CD4-positive, alpha-beta T cell treated with Interleukin-4 for 1 hour (primary cell): ENCODE measurements at regions not wholly inside any gene's neighbourhood (a gene's known extent, or its start where the extent isn't known, plus 50 kb on each side); places are given as distances from the start of the nearest gene placed in this dataset.

Experiments used
- DNase-seq, 2 donors: peaks; one replicate each; pipeline ENCODE4 v3.0.0-alpha.2; 2020 to 2022

DNA sequence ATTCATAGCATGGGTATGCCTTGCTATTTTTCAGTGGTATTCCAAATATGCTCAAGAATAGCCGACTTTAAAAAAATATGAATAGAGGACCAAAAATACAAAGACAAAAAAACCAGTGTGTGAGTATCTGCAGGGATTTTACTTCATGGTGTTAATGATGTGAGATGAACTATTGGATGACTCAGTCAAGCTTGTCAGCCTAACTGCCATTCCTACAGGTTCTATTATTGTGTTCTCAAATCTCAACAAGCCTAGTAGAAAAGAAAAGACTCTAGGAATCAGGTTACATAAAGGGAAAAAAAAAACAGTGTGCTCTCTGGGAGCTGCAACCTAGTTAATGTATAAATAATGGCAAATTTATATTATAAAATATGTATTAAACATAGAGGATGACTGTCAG is 588.4 kb upstream of the BTBD3 start:
- no peak for DNase-seq

DNA sequence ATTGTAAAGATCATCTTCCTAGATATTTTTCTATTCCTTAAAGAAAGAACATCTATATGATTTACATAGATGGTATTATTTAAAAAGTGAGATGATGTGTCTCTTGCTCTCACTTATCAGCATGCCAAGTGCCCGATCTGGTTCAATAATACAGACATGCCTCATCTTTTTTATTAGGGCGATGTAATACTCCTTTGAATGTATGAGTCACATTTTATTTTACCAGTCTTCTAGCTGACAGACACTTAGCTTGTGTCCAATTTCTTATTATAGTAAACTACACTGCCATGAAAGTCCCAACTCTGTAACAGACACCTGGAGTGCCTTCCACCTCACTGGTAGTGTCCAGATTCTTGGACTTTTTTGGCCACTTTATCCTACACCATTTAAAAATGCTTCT is 586.6 kb upstream of the BTBD3 start:
- DNase-seq: no peak

DNA sequence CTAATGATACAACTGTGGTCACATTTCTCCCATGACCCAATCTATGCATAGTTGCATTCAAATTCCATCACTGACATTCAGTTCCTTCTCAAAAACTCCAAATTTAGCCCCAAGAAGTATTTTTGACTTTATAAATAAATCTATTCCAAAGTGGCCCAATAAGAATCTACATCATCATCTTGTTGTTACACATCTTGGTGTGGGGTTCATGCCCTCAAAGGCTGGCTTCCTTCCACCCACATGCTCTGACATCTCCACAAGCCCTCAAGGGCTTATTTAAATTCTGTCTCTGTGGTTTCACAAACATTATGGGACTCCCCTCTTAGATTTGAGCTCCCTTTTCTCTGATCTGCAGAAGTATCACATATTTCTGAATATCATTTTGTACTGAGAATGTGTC is 585.3 kb upstream of the BTBD3 start:
- no peak for DNase-seq

DNA sequence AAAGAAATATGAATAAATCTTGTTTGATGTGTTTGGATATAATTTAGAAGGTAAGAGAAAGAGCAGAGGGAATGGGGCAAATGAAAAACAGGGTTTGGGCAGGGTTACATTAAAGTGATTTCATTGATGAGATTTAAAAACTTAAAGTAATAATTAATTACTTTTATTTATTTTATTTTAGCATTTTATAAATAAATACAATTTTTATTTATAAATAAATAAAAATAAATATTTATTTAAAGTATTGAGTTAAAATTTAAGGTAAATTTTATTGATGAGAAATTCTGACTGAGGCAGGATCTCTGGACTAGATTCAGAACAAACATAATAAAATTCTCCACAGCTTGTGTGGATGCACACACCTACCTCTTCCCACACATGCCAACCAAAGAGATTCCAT is 584.1 kb upstream of the BTBD3 start:
- DNase-seq: no peak

DNA sequence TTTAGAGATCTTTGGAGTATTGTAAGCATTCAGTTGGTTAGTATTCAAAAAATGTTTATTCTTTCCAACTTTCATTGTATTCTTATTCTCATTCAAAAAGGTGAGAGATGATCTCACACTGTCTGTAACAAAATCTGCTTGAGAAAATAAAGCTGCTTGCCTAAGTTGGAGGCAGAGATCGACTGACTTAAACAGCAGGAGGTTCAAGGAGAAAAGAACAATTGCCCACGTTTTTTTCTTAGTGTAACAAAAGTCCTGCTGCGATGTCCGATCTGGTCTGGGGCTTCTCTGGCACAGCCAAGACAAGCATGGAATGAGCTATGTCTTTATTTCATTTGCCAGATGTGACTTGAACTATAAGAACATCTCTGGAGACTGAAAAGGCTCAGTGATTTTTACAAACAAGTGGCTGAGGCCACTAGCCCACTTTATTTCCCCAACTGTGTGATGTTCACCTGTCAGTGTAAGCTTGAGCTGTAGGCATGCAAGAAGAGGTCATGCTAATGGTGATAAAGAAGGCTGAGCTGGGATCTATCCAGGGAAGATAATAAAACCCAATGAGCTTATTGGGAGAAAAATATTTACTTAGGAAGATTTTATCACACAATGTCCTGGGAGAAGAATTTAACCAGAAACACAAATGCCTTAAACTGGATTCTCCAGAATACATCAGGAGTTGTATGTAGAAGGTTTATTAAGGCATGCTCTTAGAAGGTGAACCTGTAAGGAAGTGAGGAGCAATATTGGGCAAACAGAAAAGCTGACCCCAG is 580.1 kb upstream of the BTBD3 start:
- DNase-seq: no peak

DNA sequence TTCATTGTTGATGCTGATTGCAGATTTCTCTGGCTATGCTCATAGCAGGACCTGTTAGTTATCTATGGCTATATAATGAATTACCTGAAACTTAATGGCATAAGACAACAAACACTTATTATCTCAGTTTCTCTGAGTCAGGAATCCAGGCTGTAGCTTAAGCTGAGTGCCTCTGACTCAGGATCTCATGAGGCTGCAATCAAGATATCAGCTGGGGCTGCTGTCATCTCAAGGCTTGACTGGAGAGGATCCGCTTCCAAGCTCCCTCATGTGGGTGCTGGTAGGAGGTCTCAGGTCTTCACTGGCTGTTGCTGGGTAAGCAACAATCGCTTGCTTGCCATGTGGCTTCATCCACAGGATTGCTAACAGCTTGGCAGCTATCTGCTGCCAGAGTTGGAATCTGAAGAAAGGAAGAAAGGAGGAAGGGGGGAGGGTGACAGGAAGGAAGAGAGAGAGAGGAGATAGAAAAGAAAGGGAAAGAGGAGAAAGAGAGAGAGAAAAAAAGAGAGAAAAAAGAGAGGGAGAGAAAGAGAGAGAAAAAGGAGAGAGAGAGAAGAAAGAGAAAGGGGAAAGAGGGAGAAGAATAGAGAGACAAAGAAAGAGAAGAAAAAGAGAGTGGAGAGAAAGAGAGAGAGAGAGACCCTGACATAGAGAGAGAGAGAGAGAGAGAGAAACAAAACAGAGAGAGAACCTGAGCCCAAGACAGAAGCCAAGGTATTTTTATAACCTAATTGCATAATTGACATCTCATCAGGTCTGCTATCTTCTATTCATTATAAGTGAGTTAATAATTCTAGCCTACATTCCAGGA is 579.0 kb upstream of the BTBD3 start:
- DNase-seq: no peak

DNA sequence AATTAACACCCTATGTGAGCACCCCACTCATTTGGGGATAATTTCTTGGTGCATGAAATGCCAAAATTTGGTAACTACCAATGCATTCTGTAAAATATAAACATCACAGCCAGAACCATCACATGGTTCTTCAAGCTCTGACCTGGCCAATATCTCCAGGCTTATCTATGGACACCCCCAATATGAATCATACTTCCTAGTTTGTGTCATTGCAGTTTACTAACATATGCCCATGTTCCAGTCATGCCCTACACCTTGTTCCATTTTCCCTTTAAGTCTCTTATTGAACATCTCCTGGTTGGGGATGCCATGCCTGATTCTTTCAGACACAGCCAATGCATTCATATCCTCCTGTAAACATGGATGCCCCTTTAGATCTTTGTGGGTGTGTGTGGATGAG is 572.8 kb upstream of the BTBD3 start:
- no peak for DNase-seq

DNA sequence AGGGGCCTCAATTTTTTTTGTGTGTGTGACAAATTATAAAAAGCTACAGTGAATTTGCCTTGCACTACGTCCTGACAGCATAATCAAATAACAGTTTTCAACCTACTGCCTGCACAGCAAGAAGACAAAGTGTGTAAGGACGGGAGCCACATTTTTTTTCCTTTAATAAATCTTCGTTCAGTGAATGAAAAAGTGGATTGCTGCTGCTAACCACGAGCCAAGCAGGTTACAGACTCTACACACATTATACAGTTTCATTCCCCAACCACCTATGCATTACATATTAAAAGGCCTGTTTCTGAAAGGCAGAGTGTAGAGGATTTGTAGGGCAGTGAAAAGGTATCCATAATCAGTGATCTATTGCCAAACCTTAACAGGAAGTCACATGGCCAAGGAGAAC is 570.0 kb upstream of the BTBD3 start:
- no peak for DNase-seq

DNA sequence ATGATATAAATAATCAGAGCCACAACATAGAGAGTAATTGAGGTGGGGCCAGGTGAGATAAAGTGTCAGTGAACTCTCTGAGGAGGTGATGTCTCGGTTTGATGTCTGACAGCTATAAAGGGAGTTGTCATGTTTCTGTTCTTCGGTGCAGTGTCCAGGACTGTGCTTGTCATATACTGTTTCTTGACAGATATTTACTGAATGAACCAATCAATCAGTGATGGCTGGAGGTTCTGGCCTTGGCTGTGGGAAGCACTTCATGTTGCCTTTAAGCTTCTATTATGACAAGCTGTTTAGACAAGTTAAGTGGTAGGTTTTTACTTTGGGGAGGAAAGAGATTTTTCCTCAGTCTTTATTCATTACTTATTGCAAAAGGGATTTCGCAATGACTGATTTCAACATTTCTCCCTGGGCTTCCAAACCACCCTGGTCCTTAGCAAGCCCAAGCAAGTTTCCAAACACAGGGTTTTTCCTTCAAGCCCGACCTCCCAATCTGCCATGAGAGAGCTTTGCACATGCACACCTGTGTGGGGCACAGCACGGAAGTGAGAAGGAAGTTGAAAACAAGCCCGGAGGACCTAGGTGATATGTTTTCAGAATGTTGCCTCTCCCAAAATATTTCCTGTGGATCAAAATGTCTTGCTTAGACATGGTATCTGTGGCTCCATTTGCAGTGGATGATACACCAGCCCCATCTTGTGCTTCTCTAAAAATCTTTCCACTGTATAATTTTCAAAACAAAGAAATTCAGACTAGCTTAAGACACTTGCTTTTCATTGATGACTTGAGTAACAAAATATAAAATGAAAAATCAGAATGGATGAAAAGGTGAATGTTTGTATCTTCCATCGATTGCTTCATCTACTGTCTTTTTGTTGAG is 567.3 kb upstream of the BTBD3 start:
- no peak for DNase-seq

DNA sequence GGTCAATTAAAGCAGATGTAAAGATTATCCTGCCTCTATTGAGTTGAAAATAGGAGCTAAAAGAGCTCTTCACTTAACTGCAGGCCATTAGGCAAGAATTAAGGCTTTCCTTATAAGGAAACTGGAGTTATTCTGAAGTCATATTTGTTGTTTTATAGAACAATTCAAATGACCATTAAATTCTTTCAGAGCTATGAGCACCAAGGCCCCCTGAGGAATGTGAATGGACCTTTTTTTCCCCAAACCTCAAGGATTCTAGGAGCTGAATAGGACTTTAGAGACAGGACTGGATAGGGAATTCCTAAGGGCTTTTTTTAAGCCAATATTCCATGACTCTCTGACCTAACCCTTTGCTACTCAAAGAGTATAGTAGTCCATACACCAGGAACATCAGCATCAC is 565.7 kb upstream of the BTBD3 start:
- no peak for DNase-seq

DNA sequence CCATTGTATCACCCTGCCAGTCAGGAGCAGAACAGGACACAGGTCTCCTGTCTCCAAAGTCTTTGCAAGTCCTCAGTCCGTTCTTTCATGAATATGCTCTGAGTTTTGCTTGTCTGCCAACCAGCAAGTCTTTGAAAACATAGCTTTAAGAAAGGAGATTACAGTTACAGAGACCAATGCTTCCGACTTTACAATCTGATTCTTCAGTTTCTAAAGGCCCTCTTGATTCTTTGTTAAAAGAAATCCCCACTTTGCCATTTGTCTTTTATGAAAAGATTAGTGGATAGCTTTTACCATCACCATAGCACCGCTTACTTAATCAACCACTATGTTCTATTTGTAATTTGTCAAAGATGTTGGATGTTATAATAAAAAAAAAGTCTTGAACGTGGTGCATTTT is 562.8 kb upstream of the BTBD3 start:
- DNase-seq: no peak

DNA sequence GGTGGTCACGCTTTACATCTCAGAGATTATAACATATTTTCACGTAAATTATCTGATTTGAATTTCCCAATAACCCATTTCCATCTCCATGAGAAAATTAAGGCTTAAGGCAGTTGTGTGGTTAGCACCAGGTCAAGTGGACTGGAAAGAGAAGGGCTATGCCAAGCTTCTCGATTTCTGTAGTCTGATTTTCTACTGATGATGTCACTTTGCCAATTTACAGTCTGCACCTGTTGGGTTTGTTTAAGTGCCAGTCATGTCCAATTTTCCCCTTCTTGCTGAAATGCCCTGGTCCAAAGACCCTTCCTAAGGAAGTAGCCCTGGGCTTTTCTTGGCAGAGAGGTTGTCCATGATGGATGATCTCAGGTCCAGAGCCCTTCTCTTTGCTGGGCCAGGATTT is 562.3 kb upstream of the BTBD3 start:
- no peak for DNase-seq

DNA sequence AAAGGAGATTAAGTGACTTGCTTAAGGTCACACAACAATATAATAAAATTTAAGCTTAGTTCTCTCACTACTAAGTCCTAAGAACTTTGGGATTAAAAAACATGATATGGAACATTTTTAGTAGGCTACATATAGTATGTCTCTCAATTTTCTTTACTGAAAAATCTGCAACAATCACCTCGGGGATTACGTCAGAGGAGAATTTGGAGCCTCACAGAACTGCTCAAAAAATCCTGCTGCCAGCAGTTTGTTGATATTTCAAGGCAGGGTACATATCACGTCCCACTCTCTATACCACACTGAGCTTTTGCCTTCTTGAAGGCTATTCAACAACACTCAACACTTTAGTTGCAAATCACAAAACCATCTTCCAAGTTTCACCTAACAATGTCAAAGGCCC is 561.6 kb upstream of the BTBD3 start:
- DNase-seq: no peak

DNA sequence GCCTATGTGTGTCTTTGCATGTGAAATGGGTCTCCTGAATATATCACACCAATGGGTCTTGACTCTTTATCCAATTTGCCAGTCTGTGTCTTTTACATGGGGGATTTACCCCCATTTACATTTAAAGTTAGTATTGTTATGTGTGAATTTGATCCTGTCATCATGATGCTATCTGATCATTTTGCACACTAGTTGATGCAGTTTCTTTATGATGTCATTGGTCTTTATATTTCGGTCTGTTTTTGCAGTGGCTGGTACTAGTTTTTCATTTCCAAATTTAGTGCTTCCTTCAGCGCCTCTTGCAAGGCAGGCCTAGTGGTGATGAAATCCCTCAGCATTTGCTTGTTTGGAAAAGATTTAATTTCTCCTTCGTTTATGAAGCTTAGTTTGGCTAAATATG is 555.2 kb upstream of the BTBD3 start:
- no peak for DNase-seq

DNA sequence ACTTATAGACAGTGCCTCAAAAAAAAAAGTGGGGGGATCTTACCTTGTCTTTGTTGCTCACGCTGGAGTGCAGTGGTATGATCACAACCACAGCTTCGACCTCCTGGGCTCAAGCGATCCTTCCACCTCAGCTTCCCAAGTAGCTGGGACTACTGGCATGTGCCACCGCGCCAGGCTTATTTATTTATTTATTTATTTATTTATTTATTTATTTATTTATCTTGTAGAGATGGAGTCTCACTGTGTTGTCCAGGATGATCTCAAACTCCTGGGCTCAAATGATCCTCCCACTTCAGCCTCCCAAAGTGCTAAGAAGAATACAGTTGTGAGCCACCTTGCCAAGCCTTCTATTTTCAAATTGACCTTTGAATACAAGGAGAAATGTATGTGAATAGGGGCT is 553.0 kb upstream of the BTBD3 start:
- no peak for DNase-seq

DNA sequence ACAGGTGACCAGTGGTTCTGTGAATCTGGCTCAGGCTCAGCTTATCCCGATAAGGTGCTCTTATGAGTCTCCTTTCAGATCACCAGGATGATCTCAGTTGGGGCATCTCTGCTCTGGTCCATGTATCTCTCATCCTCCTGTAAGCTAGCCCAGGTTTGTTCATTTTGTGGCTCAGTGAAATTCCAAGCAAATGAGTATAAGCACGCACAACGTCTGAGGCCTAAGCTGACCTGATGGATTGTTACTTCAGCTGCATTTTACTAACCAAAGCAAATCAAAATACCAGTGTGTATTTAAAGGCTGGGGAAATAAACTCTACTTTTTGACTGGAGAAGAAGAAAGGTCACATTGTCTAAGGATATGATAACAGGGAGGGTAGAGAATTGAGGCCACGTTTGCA is 551.0 kb upstream of the BTBD3 start:
- no peak for DNase-seq

DNA sequence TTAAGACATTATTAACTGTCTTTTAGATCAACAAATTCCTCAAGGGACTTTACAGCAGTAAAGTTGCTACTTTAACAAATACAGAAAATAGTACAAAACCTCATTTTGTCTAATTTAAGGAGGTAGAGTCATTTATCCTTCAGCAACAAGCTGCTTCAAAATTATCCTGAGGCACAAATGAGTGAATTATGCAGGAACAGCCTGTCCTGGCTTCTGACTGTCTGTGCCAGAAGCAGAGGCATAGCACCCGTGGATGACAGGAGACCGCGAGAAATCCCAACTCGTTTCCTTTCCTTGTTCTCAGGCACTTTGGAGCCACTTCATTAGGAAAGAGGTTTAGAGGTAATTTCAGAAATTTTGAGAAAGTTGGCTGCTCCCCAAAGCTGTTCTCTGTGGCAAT is 549.2 kb upstream of the BTBD3 start:
- no peak for DNase-seq

DNA sequence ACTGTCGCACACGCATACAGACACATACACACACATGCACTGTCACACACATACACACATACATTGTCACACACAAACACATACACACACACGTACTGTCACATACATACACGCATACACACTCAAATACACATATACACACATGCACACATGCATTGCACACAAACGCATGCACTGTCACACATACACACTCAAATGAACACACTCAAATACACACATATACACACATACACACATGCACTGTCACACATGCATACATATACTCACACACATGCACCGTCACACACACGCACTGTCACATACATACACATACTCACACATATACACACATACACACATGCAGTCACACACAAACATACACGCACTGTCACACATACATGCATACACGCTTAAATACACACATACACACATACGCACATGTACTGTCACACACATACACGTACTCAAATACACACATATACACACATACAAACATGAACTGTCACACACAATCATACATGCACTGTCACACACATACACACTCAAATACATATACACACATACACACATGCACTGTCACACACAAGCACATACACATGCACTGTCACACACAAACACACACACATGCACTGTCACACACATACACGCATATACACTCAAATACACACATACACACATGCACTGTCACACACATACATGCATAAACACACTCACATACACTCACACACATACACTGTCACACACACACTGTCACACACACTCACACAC is 548.6 kb upstream of the BTBD3 start:
- DNase-seq: no peak

DNA sequence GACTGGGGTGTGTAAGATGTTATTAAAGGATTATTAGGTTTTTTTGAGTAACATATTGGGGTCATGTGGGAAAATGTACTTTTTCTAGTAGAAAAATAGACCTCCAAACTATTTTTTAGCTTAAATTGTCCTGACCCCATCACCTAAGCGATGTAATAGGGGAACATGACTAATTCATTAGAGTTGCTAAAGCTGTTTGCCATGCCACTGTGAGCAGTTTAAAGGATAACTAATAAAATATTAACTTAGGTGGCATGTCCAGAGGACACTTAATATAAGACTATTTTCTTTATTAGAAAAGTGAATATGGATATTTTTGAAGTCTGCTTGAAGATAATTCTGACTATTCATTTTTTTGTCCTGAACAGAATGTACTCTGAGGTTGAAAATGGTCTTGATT is 545.9 kb upstream of the BTBD3 start:
- no peak for DNase-seq

DNA sequence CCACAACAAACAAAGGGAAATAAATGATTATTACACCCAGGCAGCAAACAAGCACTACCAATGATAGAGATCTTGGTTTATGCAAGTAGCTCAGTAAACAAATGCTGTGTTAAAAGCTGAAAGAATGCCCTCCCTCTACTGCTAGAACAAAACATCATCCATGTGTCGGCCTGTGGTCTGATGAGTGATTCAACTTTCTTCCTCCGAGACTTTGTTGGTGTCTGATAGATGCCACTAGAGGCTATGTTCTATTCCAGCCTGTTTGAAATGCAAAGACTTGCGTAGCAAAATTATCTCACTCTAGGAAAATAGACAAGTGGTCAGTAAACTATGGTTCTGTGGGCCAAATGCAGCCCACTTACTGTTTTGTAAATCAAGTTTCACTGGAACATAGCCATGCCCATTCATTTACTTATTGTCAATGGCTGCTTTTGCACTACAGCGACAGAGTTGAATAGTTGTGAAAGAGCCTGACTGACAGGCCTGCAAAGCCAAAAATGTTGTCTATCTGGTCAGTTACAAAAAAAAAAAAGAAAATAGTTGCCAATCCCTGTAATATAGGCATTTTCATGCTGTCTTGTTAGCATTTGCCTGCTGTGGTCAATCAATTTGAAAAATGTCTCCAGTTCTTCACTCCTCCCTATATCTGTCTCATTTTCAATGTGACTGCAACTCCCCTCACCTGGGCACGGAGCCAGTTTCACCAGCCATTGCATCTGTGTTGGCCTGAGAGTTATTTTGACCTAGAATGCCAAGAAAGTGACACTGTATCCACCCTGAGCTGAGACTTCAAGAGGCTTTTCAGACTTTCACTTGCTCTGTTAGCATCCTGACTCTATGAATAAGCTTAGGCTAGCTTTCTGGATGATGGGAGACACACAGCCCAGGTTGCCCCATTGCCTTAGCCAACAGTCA is 544.6 kb upstream of the BTBD3 start:
- DNase-seq: no peak

DNA sequence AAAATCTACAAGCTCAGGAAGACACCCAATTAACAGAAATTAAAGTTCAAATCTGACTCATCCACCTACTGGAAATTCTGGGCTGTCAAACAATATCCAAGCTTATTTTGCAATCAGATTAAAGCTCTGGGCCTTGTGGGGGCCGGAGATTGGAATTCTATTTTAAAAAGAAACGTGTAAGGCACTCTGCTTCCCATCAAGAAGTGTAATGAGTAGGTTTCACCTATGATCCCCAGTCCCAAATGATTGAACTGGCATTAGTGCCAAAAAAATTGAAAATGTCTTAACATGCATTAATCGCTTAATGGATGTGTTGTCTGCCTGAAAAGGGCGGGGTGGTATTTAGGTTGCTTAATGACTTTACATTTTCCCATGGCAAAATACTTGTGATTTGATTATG is 542.4 kb upstream of the BTBD3 start:
- no peak for DNase-seq

DNA sequence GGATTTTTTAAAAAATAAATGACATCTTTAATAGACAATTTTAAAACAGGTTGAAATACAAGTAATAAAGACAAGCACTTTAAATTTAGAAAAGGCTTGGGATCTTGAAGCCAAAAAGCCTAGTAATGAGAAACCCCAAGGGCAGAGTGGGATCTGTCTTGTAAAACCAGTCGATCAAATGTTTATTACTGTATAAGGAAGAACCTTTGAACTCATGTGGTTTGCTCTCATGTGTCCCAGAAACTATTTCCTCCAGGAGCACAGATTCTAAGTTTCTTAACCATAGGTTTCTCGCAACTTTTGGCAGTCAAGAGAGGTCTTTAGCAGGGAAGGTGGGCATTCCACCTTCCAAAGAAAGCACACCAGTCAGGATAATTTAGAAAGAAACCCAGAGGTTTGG is 541.7 kb upstream of the BTBD3 start:
- DNase-seq: no peak
